ENCODE measurements at regions not wholly inside any gene's neighbourhood (a gene's known extent, or its start where the extent isn't known, plus 50 kb on each side); places are given as distances from the start of the nearest gene placed in this dataset.

DNA sequence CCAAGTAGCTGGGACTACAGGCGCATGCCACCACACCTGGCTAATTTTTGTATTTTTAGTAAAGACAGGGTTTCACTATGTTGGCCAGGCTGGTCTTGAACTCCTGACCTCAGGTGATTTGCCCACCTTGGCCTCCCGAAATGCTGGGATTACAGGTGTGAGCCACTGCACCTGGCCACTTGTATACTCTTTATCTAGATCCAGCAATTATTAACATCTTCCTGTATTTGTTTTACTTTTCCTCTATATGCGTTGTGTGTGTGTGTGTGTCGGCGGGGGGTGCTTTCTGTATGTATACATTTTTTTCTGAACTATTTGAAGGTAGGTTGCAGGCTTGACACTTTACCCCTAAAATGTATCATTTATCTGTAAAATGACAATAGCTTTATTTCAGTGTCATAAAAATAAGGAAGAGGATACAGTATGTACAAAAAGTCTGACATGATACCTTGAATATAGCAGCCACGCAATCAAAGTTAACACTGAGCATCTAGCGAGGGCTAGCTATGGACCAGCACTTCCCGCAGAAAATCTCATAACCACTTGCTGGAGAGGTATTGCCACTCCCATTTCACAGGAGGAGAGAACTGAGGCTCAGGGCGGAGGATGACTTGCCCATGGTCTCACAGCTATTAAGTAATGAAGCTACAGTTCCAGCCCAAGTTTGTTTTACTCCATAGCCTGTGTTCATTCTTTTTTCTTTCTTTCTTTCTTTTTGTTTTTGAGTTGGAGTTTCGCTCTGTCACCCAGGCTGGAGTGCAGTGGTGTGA lies 251.3 kb downstream of the MYCN start:
- Histone ChIP-seq H4K20me1 (ENCODE audit: insufficient read depth, low read length) (no peaks in the 10 kb centered on the region), H3K23ac (ENCODE audit: low read depth, low read length) (no peak overlapping the region), H3K18ac (ENCODE audit: low read depth, low read length) (no peak overlapping the region), H3K56ac (ENCODE audit: extremely low read depth, insufficient read depth, low read length) (no peak overlapping the region), H3K79me1 (ENCODE audit: low read depth in 1 of 2, low read length in 2 of 2) (no peaks in the 10 kb centered on the region), H2AK9ac (replicated peaks; ENCODE audit: low read depth, low read length, poor library complexity) (no peak overlapping the region), H3K36me3 (ENCODE audit: control insufficient read depth, insufficient read depth, low read length) (no peaks in the 10 kb centered on the region), H4K91ac (ENCODE audit: insufficient read depth, low read depth, low read length) (no peak overlapping the region), H3K27me3 (ENCODE audit: control insufficient read depth, insufficient read depth, low read length) (no peaks in the 10 kb centered on the region), H3K4me2 (ENCODE audit: low read depth, low read length) (no peak overlapping the region), H4K8ac (ENCODE audit: low read depth in 2 of 2, low read length in 2 of 2) (no peak overlapping the region), H3K9me1 (ENCODE audit: insufficient read depth, low read length) (no peaks in the 10 kb centered on the region), H2BK5ac (ENCODE audit: low read depth, low read length, poor library complexity, severe bottlenecking) (no peak overlapping the region), H3K9ac (ENCODE audit: low read depth, low read length) (no peak overlapping the region), H3K14ac (replicated peaks; ENCODE audit: low read depth, low read length) (no peak overlapping the region), H2AK5ac (ENCODE audit: low read depth, low read length) (no peak overlapping the region), H2BK120ac (ENCODE audit: low read depth, low read length) (no peak overlapping the region), H2AFZ (replicated peaks; ENCODE audit: low read length, poor library complexity) (no peak overlapping the region), H2BK20ac (ENCODE audit: low read depth, low read length) (no peak overlapping the region), H3K4me1 (ENCODE audit: control insufficient read depth, insufficient read depth, low read length) (no peaks in the 10 kb centered on the region), H3K4me3 (ENCODE audit: insufficient read depth, low read depth, low read length) (no peak overlapping the region), H3K9me3 (ENCODE audit: control insufficient read depth, insufficient read depth, low read length) (peaks cover 37% of the 10 kb centered on the region), H4K5ac (ENCODE audit: low read depth, low read length) (no peak overlapping the region), H3K27ac (ENCODE audit: insufficient read depth, low read length) (no peak overlapping the region), H2BK15ac (ENCODE audit: low read depth, low read length) (no peak overlapping the region), H3K4ac (ENCODE audit: low read depth, low read length) (no peak overlapping the region)
- ATAC-seq (ENCODE audit: low read depth) (no peak), DNase-seq (no peak)
- BruUV-seq (replicated peaks): no TSS peak
- TF ChIP-seq FOS (IDR thresholded peaks at IDR 0.05; ENCODE audit: low read depth, low read length): no peak
- no peak for TF ChIP-seq CTCF (conservative IDR thresholded peaks at IDR 0.05; ENCODE audit: low read depth, low read length)
- POLR2A ChIA-PET (ENCODE audit: unreplicated experiment): no interaction called here
- in situ Hi-C loops (cut with MboI; ENCODE audit: low sequenced_read_pairs): no loop called here
- no CpG with 5 or more reads among the region's 10 CpGs for WGBS, 2 experiments (ENCODE audit: extremely low coverage in 2 of 2, insufficient read length in 1 of 2)
- intact Hi-C loops (cut with micrococcal nuclease): no loop called here
- dilution Hi-C loops (cut with HindIII; ENCODE audit: low sequenced_read_pairs, unreplicated experiment): no loop called here
- CTCF ChIA-PET: no interaction called here

All from IMR-90 (cell line).